ENCODE measurements at regions not wholly inside any gene's neighbourhood (a gene's known extent, or its start where the extent isn't known, plus 50 kb on each side); places are given as distances from the start of the nearest gene placed in this dataset.

DNA sequence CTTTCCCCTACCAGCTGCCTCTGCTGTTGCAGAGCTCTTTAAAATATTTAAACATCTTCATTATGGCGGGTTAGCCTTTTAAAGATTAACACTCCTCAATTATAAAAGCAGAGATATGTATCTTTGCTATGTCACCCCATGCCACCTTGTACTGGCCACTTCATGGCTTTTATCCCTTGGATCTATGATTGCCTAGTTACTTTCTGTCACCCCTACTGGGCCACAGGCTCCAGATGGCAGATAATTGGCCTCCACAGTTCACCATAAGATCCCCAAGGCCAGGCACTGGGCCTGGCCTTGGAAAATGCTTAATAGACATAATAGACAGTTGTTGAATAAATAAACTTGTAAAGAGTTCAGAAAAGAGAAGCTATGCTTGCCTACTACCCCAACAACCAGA is 142.0 kb upstream of the SHB start:
- TF ChIP-seq, protein P1, sequence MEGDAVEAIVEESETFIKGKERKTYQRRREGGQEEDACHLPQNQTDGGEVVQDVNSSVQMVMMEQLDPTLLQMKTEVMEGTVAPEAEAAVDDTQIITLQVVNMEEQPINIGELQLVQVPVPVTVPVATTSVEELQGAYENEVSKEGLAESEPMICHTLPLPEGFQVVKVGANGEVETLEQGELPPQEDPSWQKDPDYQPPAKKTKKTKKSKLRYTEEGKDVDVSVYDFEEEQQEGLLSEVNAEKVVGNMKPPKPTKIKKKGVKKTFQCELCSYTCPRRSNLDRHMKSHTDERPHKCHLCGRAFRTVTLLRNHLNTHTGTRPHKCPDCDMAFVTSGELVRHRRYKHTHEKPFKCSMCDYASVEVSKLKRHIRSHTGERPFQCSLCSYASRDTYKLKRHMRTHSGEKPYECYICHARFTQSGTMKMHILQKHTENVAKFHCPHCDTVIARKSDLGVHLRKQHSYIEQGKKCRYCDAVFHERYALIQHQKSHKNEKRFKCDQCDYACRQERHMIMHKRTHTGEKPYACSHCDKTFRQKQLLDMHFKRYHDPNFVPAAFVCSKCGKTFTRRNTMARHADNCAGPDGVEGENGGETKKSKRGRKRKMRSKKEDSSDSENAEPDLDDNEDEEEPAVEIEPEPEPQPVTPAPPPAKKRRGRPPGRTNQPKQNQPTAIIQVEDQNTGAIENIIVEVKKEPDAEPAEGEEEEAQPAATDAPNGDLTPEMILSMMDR (conservative IDR thresholded peaks at IDR 0.05) = no peak
- TF ChIP-seq ZFX (IDR thresholded peaks at IDR 0.05) = no peak

DNA sequence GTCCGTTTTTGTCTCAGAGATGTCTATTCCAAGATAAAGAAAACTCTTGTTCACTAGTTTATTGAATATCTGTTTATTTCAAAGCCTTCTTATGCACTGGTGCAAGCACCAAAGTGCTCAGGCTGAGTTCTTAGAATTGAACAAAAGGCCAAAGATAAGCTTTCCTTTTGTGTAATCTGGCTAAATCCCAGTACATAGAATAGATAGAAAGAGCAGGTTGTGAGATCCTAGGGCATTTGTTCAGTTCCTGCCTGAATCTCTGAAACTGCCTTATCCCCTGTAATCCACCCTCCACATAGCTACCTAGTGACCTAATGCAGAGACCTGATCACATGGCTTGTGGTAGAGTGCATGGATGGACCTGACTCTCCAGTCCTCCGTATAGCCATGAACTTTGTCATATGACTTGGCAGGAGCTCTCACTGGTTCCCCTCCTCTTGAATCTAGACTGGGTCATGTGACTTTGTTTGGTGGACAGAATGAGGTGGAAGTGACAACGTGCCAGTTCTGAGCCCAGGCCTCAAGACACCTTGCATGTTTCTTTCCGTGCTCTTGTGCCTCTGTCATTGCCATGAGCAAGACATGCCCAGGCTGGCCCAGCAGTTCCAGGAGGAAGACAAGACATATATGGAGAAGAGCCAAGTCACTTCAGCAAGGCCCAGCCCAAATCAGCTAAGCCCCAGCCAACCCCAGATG is 139.3 kb upstream of the SHB start:
- no peak for TF ChIP-seq ZFX (IDR thresholded peaks at IDR 0.05)
- TF ChIP-seq, protein P1 (conservative IDR thresholded peaks at IDR 0.05) = no peak
- no peak overlapping the region for H3K27ac ChIP-seq

More for the DNA sequence above, 142.0 kb upstream of the SHB start:
- no peak overlapping the region for H3K27ac ChIP-seq

DNA sequence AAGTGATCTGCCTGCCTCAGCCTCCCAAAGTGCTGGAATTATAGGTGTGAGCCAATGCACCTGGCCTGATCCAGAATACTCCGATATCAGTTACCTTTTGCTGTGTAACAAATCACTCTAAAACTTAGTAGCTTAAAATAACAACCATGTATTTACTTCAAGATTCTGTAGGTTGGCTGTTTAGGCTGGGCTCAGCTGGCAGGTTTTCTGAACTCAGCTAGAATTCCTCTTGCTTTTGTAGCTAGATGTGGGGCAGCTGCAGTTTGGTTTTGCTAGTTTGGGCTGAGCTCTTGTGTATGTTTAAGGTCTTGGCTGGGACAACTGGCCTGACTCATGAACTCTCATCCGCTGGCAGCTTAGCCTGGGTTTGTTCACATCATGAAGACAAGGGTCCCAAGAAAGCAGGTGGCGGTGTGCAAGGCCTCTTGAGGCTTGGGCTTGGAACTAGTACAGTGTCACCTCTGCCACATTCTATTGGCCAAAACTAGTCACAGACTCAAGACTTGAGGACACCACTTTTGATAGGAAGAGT is 138.3 kb upstream of the SHB start:
- no peak overlapping the region for H3K27ac ChIP-seq
- TF ChIP-seq, protein P1 (conservative IDR thresholded peaks at IDR 0.05) = no peak
- TF ChIP-seq ZFX (IDR thresholded peaks at IDR 0.05) = no peak

DNA sequence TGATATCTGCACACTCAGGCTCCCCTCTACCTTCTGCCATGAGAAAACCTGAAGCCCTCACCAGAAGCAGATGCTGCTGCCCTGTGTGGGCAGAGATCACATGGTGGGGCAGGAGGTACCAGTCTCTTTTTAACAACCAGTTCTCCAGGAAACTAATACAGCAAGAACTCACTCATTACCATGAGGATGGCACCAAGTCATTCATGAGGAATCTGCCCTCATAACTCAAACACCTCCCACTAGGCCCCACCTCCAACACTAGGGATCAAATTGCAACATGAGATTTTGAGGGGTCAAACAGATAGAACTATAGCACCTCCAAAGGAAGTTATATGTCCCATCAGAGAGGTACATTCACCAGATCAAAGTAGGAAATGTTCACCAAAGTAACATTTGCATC is 136.3 kb upstream of the SHB start:
- H3K27ac ChIP-seq = no peak overlapping the region
- TF ChIP-seq ZFX (IDR thresholded peaks at IDR 0.05) = no peak
- TF ChIP-seq, protein P1 (conservative IDR thresholded peaks at IDR 0.05) = no peak

DNA sequence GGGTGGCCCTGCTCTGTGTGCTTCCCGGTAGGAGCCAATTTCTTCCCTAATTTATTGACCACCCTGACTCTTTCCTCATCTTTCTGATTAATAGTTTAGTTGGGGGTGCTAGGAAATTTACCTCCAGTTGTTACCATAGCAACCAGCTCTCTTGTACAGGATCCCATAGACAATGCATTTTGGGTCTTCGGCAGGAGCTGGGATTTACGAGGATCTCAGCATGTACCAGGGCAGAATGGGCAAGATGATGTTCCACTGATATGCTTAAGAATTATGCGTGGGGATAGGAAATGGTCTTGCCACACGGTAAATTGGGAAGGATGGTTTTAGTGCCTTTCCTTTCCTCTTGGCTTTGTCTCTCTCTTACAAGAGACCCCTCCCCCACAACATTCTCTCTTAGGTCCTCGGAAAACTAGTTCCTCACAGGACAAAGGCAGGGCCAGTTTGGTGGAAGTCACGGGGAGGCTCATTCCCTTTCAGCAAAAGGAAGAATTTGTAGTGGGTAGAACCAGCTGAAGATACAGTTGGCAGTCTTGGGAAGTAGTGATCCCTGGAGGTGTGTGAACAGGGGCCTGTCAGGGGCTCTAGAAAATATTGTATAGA is 133.4 kb upstream of the SHB start:
- no peak for TF ChIP-seq ZFX (IDR thresholded peaks at IDR 0.05)
- TF ChIP-seq, protein P1 (conservative IDR thresholded peaks at IDR 0.05) = no peak
- H3K27ac ChIP-seq = no peak overlapping the region

DNA sequence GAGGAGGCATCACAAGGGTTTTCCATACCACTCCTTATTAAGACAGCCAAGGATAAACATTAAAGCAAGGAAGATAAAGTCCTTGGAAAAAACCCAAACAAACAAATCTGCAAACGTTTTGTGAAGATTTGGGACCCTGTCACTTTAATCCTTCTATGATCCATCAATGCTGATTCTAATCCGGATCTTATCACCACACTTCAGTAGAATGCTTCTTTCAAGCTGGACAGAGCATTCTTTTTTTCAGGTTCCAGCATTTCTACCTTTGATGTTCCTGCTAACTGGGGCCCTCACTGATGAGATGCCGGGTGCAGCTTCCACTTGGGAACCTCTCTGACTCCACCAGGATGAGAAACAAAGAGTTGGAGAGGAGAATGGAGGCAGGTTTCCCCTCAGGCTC is 132.8 kb upstream of the SHB start:
- TF ChIP-seq ZFX (IDR thresholded peaks at IDR 0.05) = no peak
- TF ChIP-seq, protein P1 (conservative IDR thresholded peaks at IDR 0.05) = no peak
- H3K27ac ChIP-seq = no peak overlapping the region

DNA sequence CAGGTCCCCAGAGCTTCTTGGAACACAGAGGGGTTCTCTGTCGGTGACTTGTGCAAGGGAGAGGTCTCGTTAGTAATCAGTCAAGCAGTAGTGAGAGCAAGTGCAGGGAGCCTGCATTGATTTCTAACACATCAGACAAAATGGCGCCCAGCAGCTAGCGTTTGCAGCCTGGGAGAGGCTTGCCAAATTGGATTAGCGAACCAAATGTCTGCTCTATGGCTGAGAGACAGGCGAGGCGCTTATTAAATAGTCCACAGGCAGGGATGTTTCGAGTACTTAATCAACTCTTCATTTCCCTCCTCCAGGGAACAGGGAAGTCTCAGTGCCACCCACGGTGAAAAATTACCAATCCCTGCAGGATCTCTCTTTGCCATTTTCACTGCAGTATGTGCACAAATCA is 131.4 kb upstream of the SHB start:
- TF ChIP-seq, protein P1 (conservative IDR thresholded peaks at IDR 0.05) = no peak
- no peak for TF ChIP-seq ZFX (IDR thresholded peaks at IDR 0.05)
- H3K27ac ChIP-seq = no peak overlapping the region
